OCI-LY3 (cell line): ENCODE measurements at regions not wholly inside any gene's neighbourhood (a gene's known extent, or its start where the extent isn't known, plus 50 kb on each side); places are given as distances from the start of the nearest gene placed in this dataset.

Experiments
- H2AFZ ChIP-seq: fragments of 200-600, 300-600 bp; shearing (Covaris generic); 2 replicates; pipeline ENCODE4 v1.6.0; 2014; ENCODE audit warnings: antibody characterized with exemption, low read depth, low read length
- H3K27ac ChIP-seq: fragments of 200-600, 300-600 bp; sonication (generic); 2 replicates; pipeline ENCODE4 v1.5.1; 2014; ENCODE audit warnings: mild to moderate bottlenecking, low read length, moderate library complexity, mixed read lengths
- H3K27me3 ChIP-seq: fragments of 200-600, 300-600 bp; sonication (generic); 2 replicates; pipeline ENCODE4 v1.6.1; 2014; ENCODE audit warnings: low read depth, low read length, mixed read lengths
- H3K36me3 ChIP-seq: fragments of 200-600, 300-600 bp; sonication (generic); replicated peaks from 2 replicates; pipeline ENCODE3; 2014; ENCODE audit warnings: low read depth, low read length, mixed read lengths
- H3K4me1 ChIP-seq: fragments of 300-600, 200-600 bp; sonication (generic); 2 replicates; pipeline ENCODE4 v1.6.1; 2014; ENCODE audit warnings: low read length, mixed read lengths
- H3K4me2 ChIP-seq: fragments of 200-600, 300-600 bp; sonication (generic); 2 replicates; pipeline ENCODE4 v1.6.1; 2014; ENCODE audit warnings: low read length, mixed read lengths
- H3K4me3 ChIP-seq: fragments of 300-600, 200-600 bp; sonication (generic); 2 replicates; pipeline ENCODE4 v1.5.1; 2014; ENCODE audit warnings: antibody characterized with exemption, mild to moderate bottlenecking, low read length, moderate library complexity
- H3K79me2 ChIP-seq: fragments of 300-600, 200-600 bp; shearing (Covaris generic); 2 replicates; pipeline ENCODE4 v1.6.1; 2014; ENCODE audit warnings: mild to moderate bottlenecking, low read length, mixed read lengths
- H3K9ac ChIP-seq: fragments of 300-600, 200-600 bp; shearing (Covaris generic); 2 replicates; pipeline ENCODE4 v1.6.0; 2014; ENCODE audit warnings: mild to moderate bottlenecking, low read length, moderate library complexity
- H3K9me3 ChIP-seq: fragments of 200-600, 300-600 bp; shearing (Covaris generic); 2 replicates; pipeline ENCODE4 v1.6.1; 2014; ENCODE audit warnings: low read length, mixed read lengths; ENCODE audit not compliant: insufficient read depth
- H4K20me1 ChIP-seq: fragments of 200-600, 300-600 bp; sonication (generic); 2 replicates; pipeline ENCODE4 v1.6.1; 2016; ENCODE audit warnings: low read length, mixed read lengths; ENCODE audit not compliant: insufficient read depth
- EZH2phosphoT487 ChIP-seq: fragments of 200-600 bp; shearing (Covaris generic); IDR thresholded peaks from 2 replicates; pipeline ENCODE4 v1.6.1; 2018; ENCODE audit warnings: antibody characterized with exemption, mixed run types, low read depth
- TF ChIP-seq, protein P1 (sequence below): fragments of 200-600, 300-600 bp; sonication (generic); IDR thresholded peaks from 2 replicates; pipeline ENCODE4 v1.5.1; 2014; ENCODE audit warnings: antibody characterized with exemption, low read length, low read depth

DNA sequence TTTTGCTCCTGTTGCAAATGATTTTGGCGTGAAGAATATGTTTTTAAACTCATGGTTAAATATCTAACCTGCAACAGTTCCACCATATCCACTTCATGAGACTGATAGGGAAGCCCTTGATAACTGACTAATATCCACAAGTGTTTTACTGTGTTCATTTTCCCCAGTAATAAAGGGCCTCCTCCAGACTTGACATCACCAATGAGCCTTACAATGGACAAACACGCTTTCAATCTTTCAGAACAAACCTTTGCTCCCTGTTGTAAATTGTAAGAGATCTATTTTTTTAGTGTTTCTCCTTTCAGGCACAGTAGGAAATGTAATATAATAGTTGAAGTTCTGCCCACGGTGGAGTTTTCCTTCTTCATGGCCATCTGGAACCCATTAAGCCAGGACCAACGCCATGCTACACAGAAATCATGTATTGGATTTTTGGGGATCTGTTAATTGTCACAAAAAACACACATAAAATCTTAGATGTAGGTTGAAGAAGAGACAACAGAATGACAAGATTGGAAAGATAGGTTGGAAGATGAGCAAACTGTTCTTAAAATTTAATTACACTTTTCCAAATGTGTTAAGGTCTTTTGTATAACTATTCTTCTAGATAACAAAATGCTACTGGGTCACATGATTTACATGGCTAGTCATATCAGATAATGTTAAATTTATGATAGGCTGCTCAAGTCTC is 1030.1 kb downstream of the FSTL5 start:
- Histone ChIP-seq H3K4me3 (no peak overlapping the region), H3K79me2 (no peaks in the 10 kb centered on the region), H3K36me3 (no peaks in the 10 kb centered on the region), H3K9ac (no peak overlapping the region), H2AFZ (no peak overlapping the region), H3K27ac (no peak overlapping the region), H3K9me3 (peaks cover 12% of the 10 kb centered on the region; the same call in 1 of the 2 replicates), H3K27me3 (no peaks in the 10 kb centered on the region), H4K20me1 (no peaks in the 10 kb centered on the region), H3K4me1 (no peaks in the 10 kb centered on the region), H3K4me2 (no peak overlapping the region)
- TF ChIP-seq, protein P1, sequence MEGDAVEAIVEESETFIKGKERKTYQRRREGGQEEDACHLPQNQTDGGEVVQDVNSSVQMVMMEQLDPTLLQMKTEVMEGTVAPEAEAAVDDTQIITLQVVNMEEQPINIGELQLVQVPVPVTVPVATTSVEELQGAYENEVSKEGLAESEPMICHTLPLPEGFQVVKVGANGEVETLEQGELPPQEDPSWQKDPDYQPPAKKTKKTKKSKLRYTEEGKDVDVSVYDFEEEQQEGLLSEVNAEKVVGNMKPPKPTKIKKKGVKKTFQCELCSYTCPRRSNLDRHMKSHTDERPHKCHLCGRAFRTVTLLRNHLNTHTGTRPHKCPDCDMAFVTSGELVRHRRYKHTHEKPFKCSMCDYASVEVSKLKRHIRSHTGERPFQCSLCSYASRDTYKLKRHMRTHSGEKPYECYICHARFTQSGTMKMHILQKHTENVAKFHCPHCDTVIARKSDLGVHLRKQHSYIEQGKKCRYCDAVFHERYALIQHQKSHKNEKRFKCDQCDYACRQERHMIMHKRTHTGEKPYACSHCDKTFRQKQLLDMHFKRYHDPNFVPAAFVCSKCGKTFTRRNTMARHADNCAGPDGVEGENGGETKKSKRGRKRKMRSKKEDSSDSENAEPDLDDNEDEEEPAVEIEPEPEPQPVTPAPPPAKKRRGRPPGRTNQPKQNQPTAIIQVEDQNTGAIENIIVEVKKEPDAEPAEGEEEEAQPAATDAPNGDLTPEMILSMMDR: no peak
- TF ChIP-seq EZH2phosphoT487: no peak

DNA sequence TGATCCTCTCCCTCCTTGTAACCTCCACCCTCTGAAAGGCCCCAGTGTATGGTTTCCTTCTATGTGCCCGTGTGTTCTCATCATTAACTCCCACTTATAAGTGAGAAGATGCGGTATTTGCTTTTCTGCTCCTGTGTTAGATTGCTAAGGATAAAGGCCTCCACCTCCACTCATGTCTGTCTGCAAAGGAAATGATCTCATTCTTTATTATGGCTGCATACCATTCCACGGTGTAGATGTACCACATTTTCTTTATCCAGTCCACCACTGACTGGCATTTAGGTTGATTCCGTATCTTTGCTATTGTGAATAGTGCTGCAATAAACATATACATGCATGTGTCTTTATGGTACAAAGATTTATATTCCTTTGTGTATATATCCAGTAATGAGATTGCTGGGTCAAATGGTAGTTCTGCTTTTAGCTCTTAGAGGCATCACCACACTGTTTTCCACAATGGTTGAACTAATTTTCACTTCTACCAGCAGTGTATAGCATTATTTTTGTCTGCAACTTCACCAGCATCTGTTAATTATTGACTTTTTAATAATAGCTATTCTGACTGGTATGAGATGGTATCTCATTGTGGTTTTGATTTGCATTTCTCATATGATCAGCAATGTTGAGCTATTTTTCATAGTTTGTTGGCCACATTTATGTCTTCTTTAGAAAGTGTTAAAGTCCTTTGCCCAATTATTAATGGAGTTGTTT is 1030.9 kb downstream of the FSTL5 start:
- no peaks in the 10 kb centered on the region for H3K4me1 ChIP-seq
- H4K20me1 ChIP-seq: no peaks in the 10 kb centered on the region
- peaks cover 6% of the 10 kb centered on the region; the same call in 1 of the 2 replicates for H3K9me3 ChIP-seq
- H3K27ac ChIP-seq: no peak overlapping the region
- no peak overlapping the region for H3K9ac ChIP-seq
- no peak overlapping the region for H2AFZ ChIP-seq
- no peaks in the 10 kb centered on the region for H3K36me3 ChIP-seq
- no peak overlapping the region for H3K4me3 ChIP-seq
- H3K4me2 ChIP-seq: no peak overlapping the region
- TF ChIP-seq, protein P1: no peak
- no peak for TF ChIP-seq EZH2phosphoT487
- H3K27me3 ChIP-seq: no peaks in the 10 kb centered on the region
- H3K79me2 ChIP-seq: no peaks in the 10 kb centered on the region

DNA sequence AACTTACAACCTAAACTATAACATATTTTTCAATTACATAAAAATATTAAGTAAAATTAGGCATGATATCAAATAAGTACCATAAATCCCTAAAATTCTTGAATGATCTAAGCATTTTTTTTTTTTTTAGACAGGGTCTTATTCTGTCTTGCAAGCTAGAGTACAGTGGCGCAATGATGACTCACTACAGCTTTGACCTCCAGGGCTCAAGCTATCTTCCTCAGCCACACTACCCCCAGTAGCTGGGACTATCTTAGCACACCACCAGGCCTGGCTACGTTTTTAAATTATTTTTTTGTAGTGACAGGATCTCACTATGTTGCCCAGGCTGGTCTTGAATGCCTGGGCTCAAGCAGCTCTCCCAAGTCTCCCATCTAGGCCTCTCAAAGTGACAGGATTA is 1042.3 kb downstream of the FSTL5 start:
- Histone ChIP-seq H3K79me2 (no peaks in the 10 kb centered on the region), H2AFZ (no peak overlapping the region), H3K4me2 (no peak overlapping the region), H3K4me1 (no peaks in the 10 kb centered on the region), H3K27ac (no peak overlapping the region), H3K27me3 (no peaks in the 10 kb centered on the region), H3K36me3 (peaks cover 3% of the 10 kb centered on the region), H4K20me1 (no peaks in the 10 kb centered on the region), H3K4me3 (no peak overlapping the region), H3K9ac (no peak overlapping the region), H3K9me3 (0 out of 2 replicates have a peak, but pooled peaks cover 3% of the 10 kb centered on the region)
- TF ChIP-seq, protein P1: no peak
- no peak for TF ChIP-seq EZH2phosphoT487

DNA sequence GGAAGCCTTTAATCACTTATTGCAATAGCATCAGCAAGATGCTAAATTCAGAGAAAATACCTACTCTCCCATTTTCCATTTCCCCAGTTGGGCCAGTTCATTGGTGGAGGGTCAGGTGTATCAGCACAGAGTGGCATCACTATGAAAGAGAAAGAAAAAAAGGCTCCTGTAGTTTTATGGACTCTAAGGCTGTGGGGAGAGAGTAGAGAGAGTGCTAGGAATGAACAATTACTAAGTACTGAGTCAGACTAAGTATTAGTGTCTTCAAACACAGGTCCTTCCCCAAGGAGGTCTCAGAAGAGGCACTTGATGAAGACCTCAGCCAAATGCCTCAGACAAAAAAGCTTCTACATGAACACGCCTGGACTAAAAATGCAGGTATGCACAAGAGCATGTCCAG is 1061.9 kb downstream of the FSTL5 start:
- Histone ChIP-seq H3K27ac (no peak overlapping the region), H4K20me1 (no peaks in the 10 kb centered on the region), H3K9ac (no peak overlapping the region), H3K36me3 (no peaks in the 10 kb centered on the region), H3K79me2 (no peaks in the 10 kb centered on the region), H2AFZ (no peak overlapping the region), H3K27me3 (no peaks in the 10 kb centered on the region), H3K4me2 (no peak overlapping the region), H3K4me1 (no peaks in the 10 kb centered on the region), H3K9me3 (no peaks in the 10 kb centered on the region), H3K4me3 (no peak overlapping the region)
- no peak for TF ChIP-seq EZH2phosphoT487
- TF ChIP-seq, protein P1: no peak
